ENCODE measurements at regions not wholly inside any gene's neighbourhood (a gene's known extent, or its start where the extent isn't known, plus 50 kb on each side); places are given as distances from the start of the nearest gene placed in this dataset.
"Not testable (repeated sequence)": the region's sequence is repeated elsewhere in the genome, so short reads cannot be mapped to it uniquely, and the experiment has no call there.

GRCh38 chr20:46785958-46786357 lies 76.5 kb downstream of the SLC2A10 start:
- Histone ChIP-seq H3K27ac (no peak overlapping the region), H3K4me1 (ENCODE audit: control insufficient read depth in 1 of 2, insufficient read depth in 1 of 2, low read depth in 1 of 2, low read length in 1 of 2) (no peaks in the 10 kb centered on the region), H3K36me3 (no peaks in the 10 kb centered on the region), H3K27me3 (peaks cover 28% of the 10 kb centered on the region), H3K4me3 (ENCODE audit: low read depth in 1 of 2, low read length in 1 of 2) (no peak overlapping the region), H3K9me3 (no peaks in the 10 kb centered on the region)
- TF ChIP-seq CTCF (IDR thresholded peaks at IDR 0.05) = no peak

- no peak overlapping the region for H3K4me3 ChIP-seq (ENCODE audit: low read depth in 1 of 2, low read length in 1 of 2)
- H3K36me3 ChIP-seq = no peaks in the 10 kb centered on the region
- H3K9me3 ChIP-seq = no peaks in the 10 kb centered on the region
Measured at GRCh38 chr20:46786566-46786965, 77.1 kb downstream of the SLC2A10 start.

GRCh38 chr20:46787991-46788762 lies 78.7 kb downstream of the SLC2A10 start:
- Histone ChIP-seq H3K4me1 (ENCODE audit: control insufficient read depth in 1 of 2, insufficient read depth in 1 of 2, low read depth in 1 of 2, low read length in 1 of 2) (no peaks in the 10 kb centered on the region), H3K27me3 (peaks cover 27% of the 10 kb centered on the region), H3K4me3 (ENCODE audit: low read depth in 1 of 2, low read length in 1 of 2) (no peak overlapping the region), H3K27ac (no peak overlapping the region), H3K9me3 (no peaks in the 10 kb centered on the region), H3K36me3 (no peaks in the 10 kb centered on the region)
- TF ChIP-seq CTCF (IDR thresholded peaks at IDR 0.05) = no peak

More at GRCh38 chr20:46786566-46786965, 77.1 kb downstream of the SLC2A10 start:
- Histone ChIP-seq H3K27ac (no peak overlapping the region), H3K4me1 (ENCODE audit: control insufficient read depth in 1 of 2, insufficient read depth in 1 of 2, low read depth in 1 of 2, low read length in 1 of 2) (no peaks in the 10 kb centered on the region), H3K27me3 (peaks cover 28% of the 10 kb centered on the region)
- TF ChIP-seq CTCF (IDR thresholded peaks at IDR 0.05) = no peak

GRCh38 chr20:46788763-46789091 lies 79.3 kb downstream of the SLC2A10 start:
- H3K9me3 ChIP-seq; H3K36me3 ChIP-seq; H3K27ac ChIP-seq; H3K4me3 ChIP-seq (ENCODE audit: low read depth in 1 of 2, low read length in 1 of 2); H3K4me1 ChIP-seq (ENCODE audit: control insufficient read depth in 1 of 2, insufficient read depth in 1 of 2, low read depth in 1 of 2, low read length in 1 of 2): not testable (repeated sequence)
- H3K27me3 ChIP-seq = peaks cover 22% of the 10 kb centered on the region

- H3K36me3 ChIP-seq = no peaks in the 10 kb centered on the region
- H3K4me3 ChIP-seq (ENCODE audit: low read depth in 1 of 2, low read length in 1 of 2) = no peak overlapping the region
- TF ChIP-seq CTCF (IDR thresholded peaks at IDR 0.05) = no peak
- H3K27ac ChIP-seq = no peak overlapping the region
- no peaks in the 10 kb centered on the region for H3K9me3 ChIP-seq
- peaks cover 23% of the 10 kb centered on the region for H3K27me3 ChIP-seq
- H3K4me1 ChIP-seq (ENCODE audit: control insufficient read depth in 1 of 2, insufficient read depth in 1 of 2, low read depth in 1 of 2, low read length in 1 of 2) = no peaks in the 10 kb centered on the region
Measured at GRCh38 chr20:46789339-46790028, 80.0 kb downstream of the SLC2A10 start.

- no peaks in the 10 kb centered on the region for H3K36me3 ChIP-seq
- H3K9me3 ChIP-seq = no peaks in the 10 kb centered on the region
- H3K27ac ChIP-seq = no peak overlapping the region
- peaks cover 11% of the 10 kb centered on the region for H3K27me3 ChIP-seq
- no peak for TF ChIP-seq CTCF (IDR thresholded peaks at IDR 0.05)
- no peaks in the 10 kb centered on the region for H3K4me1 ChIP-seq (ENCODE audit: control insufficient read depth in 1 of 2, insufficient read depth in 1 of 2, low read depth in 1 of 2, low read length in 1 of 2)
- no peak overlapping the region for H3K4me3 ChIP-seq (ENCODE audit: low read depth in 1 of 2, low read length in 1 of 2)
Measured at GRCh38 chr20:46791722-46792416, 82.4 kb downstream of the SLC2A10 start.

Data from neutrophil (primary cell).